ENCODE measurements at regions not wholly inside any gene's neighbourhood (a gene's known extent, or its start where the extent isn't known, plus 50 kb on each side); places are given as distances from the start of the nearest gene placed in this dataset.

GRCh38 chr5:57332361-57332760 lies 150.2 kb downstream of the ACTBL2 start:
- DNase-seq: no peak

DNA sequence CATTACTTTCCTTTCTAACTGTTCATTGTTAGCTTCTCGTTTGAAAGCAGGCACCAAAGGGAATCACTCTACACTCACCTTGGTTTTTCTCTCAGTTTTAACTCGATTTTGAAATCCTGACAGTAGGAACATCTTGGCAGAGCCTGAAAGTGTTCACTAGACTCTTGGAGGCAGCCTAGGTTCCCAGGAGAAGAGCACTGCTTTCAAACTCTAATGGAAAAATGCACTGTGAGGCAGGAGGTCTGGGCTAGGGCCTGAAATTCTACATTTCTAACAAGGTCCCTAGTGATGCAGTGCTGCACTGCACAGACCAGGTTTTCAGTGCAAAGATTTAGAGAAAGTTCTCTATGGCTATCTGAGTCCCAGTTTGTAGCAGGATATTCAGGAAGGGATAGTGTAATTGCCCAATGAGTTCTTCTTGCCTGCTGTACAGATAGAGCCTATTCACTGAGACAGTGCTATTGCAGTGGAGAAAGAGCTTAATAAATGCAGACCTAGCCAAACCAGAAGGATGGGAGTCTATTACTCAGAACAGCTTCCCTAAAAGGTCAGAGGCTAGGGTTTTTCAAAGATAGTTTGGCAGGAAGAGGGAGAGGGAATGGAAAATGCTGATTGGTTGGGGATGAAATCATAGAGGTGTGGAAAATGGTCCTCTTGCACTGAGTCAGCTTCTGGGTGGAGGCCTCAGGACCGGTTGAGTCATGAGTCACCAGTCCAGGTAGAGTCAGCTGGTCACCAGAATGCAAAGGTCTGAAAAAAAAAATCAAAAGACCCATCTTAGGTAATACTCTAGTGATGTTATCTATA lies 153.9 kb downstream of the GPBP1 start:
- DNase-seq: no peak

GRCh38 chr5:57325678-57326397 lies 152.0 kb downstream of the GPBP1 start:
- DNase-seq: no peak

GRCh38 chr5:57324861-57325260 lies 151.0 kb downstream of the GPBP1 start:
- DNase-seq: no peak

DNA sequence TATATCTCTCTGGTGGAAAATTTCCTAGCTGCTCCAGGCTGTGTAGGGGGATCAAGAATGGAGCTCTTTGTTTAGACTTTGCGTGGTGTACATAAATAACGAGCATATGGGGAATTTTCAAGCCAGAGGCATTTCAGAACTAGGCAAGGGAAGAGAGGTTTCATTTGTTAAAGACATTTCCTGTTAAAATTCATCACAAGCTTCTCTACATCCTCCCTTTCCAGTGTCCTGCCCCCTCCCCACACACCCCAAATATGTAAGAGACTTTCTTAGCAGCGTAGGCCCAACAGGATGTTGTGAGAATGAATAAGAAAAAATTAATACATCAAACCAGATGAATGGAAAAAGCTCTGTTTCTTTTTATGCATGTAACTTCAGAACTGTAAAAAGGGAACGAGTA lies 150.3 kb downstream of the GPBP1 start:
- DNase-seq: no peak

GRCh38 chr5:57320582-57320981 lies 146.7 kb downstream of the GPBP1 start:
- DNase-seq: no peak

GRCh38 chr5:57319628-57320027 lies 145.8 kb downstream of the GPBP1 start:
- DNase-seq: no peak

GRCh38 chr5:57318251-57318650 lies 144.4 kb downstream of the GPBP1 start:
- no peak for DNase-seq

DNA sequence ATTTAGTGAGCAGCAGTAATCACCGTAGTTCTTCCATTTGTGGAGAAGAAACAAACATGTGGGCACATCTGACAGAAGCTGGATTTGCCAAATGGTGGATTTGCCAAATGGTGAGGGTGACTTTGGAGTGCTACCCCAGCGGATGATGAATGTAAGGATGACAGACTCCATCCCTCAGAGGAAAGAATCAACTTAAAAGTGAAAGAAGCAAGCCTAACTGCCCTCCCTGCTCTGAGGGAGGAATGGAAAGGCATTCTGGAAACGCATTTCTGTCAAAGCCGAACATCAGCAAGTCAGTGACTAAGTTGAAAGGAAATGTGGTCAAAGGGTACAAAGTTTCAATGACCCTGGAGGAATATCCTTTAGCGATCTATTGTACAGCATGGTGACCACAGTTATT lies 143.5 kb downstream of the GPBP1 start:
- no peak for DNase-seq

DNA sequence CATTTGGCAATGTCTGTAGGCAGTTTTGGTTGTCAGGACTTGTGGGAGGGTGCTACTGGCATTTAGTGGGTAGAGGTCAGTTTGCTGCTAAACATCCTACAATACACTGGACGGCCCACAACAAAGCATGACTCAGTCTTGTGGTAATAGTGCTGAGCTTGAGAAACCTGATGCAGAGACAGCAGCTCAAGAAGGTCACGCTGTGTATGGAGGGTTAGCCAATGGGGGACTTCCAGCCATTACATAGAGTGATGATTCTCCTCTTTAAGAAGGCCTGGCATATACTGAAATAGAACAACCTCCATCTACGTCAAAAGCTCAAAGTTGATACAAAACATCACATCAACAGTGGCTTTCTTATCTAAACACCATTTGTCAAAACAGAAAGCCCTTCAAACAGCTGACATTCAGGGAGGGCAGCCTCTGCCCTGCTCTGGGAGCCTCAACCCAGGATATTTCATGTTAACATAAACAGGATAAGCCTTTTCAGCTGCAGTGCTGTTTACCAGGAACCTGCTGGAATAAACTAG lies 143.0 kb downstream of the GPBP1 start:
- no peak for DNase-seq

DNA sequence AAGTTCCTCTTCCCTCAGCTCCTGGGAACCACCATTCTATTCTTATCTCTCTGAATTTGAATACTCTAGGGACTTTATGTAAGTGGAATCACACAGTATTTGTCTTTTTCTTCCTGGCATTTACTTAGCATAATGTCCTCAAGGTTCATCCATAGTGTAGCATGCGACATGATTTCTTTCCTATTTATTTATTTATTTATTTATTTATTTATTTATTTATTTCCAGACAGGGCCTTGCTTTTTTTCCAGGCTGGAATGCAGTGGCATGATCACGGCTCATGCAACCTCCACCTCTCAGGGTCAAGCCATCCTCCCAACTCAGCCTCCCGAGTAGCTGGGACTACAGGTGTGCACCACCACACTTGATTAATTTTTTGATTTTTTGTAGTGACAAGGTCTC lies 142.1 kb downstream of the GPBP1 start:
- DNase-seq: no peak
